ENCODE measurements at regions not wholly inside any gene's neighbourhood (a gene's known extent, or its start where the extent isn't known, plus 50 kb on each side); places are given as distances from the start of the nearest gene placed in this dataset.

DNA sequence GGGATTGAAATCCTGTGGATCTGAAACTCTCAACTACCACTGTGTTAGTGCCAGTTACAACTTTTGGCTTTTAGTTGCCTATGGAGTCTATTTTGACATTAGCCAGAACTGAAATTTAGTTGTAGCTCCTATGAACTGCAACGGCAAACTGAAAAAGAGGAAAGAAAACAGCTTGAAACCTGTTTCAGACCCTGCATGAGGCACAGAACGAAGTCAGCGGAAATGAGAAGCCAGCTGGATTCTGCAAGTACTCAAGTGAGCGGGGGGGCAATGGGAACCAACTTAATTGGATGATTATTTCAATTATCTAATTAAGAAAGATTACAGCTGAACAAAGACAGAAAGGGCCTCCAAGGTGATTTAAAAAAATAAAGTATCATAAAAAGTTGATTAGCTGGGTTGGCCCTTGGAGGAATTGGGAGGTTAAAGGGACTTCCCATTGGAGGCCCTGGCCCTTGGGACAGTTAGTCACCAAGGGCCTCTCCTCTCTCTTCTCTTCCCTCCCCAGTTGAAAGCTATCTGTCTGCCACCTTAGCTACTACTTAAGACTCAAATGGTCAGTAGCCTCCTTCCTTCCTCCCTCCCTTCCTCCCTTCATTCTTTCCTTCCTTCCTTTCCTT, 352.1 kb downstream of the SHQ1 start:
- TF ChIP-seq, protein P1, sequence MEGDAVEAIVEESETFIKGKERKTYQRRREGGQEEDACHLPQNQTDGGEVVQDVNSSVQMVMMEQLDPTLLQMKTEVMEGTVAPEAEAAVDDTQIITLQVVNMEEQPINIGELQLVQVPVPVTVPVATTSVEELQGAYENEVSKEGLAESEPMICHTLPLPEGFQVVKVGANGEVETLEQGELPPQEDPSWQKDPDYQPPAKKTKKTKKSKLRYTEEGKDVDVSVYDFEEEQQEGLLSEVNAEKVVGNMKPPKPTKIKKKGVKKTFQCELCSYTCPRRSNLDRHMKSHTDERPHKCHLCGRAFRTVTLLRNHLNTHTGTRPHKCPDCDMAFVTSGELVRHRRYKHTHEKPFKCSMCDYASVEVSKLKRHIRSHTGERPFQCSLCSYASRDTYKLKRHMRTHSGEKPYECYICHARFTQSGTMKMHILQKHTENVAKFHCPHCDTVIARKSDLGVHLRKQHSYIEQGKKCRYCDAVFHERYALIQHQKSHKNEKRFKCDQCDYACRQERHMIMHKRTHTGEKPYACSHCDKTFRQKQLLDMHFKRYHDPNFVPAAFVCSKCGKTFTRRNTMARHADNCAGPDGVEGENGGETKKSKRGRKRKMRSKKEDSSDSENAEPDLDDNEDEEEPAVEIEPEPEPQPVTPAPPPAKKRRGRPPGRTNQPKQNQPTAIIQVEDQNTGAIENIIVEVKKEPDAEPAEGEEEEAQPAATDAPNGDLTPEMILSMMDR (IDR thresholded peaks at IDR 0.05; ENCODE audit: borderline replicate concordance, insufficient read depth, low read depth, low read length): no peak
- no peak overlapping the region for H3K4me3 ChIP-seq (ENCODE audit: low read depth, low read length)

DNA sequence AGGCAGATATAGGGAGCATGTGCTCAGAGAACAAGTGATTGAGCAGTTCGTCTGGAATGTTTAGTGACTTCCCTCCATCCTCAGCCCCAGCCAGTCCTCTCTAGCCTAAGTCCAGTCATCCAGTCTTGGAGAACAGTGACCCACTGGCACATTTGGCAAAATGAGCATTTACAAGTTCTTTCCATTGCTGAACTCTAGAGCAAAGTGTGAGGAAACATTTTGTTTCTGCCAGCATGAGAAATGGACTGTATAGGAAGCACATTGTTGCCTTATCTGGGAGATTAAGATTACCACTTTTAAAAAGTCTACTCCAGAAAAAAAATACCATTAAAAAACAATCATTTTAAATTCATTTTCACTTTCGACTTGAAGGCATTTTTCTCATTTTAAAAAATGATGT, 353.6 kb downstream of the SHQ1 start:
- TF ChIP-seq, protein P1 (IDR thresholded peaks at IDR 0.05; ENCODE audit: borderline replicate concordance, insufficient read depth, low read depth, low read length): no peak
- no peak overlapping the region for H3K4me3 ChIP-seq (ENCODE audit: low read depth, low read length)

DNA sequence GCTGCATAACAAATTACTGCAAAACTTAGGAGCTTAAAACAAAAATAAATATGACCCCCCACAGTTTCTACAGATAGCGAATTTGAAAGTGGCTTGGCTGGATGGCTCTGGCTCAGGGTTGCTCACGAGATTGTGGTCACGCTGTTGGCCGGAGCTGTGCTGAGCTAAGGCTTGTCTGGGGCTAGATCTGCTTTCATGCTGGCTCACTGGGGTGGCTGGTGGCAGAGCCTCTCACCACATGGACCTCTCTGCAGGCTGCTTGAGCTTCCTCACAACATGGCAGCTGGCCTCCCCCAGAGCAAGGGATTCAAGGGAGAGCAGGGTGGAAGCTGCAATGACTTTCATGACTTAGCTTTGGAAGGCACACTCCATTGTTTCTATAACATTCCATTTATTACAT, 354.1 kb downstream of the SHQ1 start:
- no peak overlapping the region for H3K4me3 ChIP-seq (ENCODE audit: low read depth, low read length)
- TF ChIP-seq, protein P1 (IDR thresholded peaks at IDR 0.05; ENCODE audit: borderline replicate concordance, insufficient read depth, low read depth, low read length): no peak

DNA sequence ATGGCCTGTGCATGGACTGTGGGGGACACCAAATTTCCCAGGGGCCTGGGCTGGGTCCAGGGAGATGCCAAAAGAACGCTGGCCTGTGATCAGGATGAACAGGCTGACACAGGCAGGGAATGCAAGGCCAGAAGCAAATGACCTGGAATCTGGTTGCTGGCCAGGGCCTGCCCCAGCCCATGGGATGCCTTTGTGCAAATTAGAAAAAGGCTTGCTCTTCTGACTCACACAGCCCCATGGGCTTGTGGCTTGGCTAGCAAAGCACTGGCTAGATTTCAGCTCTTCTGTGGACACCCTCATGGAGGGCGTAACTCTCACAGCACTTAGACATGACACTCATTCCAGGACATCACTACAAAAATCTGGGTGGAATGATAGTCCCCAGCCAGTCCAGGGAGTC, 356.0 kb downstream of the SHQ1 start:
- TF ChIP-seq, protein P1 (IDR thresholded peaks at IDR 0.05; ENCODE audit: borderline replicate concordance, insufficient read depth, low read depth, low read length): no peak
- H3K4me3 ChIP-seq (ENCODE audit: low read depth, low read length): no peak overlapping the region

DNA sequence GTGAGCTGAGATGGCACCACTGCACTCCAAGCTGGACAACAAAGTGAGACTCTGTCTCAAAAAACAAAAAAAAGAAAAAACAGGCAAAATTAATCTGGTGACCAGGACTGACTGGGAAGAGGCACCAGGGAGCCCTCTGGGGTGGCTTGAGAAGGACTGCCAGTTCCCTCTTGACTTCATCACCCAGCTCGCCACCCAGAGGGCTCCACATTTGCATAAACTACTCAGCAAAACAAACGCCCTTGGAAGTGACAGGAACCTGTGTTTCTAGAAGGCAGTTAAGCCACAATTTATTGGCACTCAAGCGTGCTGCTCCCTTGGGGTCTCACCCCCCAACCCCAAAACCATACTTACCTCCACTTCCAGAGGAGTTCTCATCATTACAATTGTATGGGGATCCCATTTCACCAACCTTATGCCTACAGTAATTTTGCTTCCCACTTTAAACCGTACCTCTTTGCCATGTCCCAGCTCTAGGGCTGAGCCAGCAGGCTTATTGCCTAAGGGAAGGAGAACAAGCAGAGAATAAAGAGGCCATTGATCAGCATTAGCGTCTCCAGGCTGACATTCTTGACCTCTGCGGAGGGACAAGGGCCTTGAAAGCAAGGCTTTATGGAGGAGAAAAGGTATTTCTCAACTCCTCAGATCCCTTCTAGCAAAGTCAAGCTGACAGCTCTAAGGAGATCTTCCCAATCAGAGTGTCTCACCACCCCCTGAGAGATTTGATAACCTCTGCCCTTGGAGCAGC, 357.4 kb downstream of the SHQ1 start:
- H3K4me3 ChIP-seq (ENCODE audit: low read depth, low read length): no peak overlapping the region
- TF ChIP-seq, protein P1 (IDR thresholded peaks at IDR 0.05; ENCODE audit: borderline replicate concordance, insufficient read depth, low read depth, low read length): no peak

DNA sequence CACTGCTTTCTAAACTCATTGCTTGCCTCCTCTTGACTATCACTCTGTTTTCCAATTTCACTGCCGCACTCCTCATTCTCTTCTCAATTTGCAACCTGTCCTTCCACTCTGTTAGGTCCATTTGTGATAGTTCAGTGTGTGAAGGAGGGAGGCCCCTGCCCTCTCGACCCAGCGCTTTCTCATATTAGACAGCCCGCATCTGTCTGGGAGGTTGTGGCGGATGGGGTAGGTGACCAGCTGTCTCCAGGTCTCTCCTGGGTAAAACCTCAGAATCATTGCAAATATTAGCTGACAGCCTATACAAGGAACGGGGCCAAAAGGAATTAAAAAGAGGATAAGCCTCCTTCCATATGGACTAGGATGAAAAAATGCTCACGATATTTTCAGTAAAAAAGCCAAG, 358.3 kb downstream of the SHQ1 start:
- no peak overlapping the region for H3K4me3 ChIP-seq (ENCODE audit: low read depth, low read length)
- TF ChIP-seq, protein P1 (IDR thresholded peaks at IDR 0.05; ENCODE audit: borderline replicate concordance, insufficient read depth, low read depth, low read length): no peak

DNA sequence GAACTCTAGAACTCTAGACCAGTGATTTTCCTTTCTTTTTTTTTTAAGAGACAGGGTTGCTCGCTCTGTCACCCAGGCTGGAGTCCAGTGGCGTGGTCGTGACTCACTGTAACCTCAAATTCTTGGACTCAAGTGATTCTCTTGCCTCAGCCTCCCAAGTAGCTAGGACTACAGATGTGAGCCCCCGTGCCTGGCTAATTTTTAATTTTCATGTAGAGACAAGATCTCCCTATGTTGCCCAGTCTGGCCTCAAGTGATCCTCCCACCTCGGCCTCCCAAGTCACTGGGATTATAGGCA, 359.6 kb downstream of the SHQ1 start:
- TF ChIP-seq, protein P1 (IDR thresholded peaks at IDR 0.05; ENCODE audit: borderline replicate concordance, insufficient read depth, low read depth, low read length): no peak
- no peak overlapping the region for H3K4me3 ChIP-seq (ENCODE audit: low read depth, low read length)

Data from GM12875 (cell line).